MCF 10A (cell line): ENCODE measurements at regions not wholly inside any gene's neighbourhood (a gene's known extent, or its start where the extent isn't known, plus 50 kb on each side); places are given as distances from the start of the nearest gene placed in this dataset.
"Not testable (repeated sequence)": the region's sequence is repeated elsewhere in the genome, so short reads cannot be mapped to it uniquely, and the experiment has no call there.

ENCODE experiments used
- BruUV-seq: library from RNA; stranded (reverse); fragments of 400-500 nt; replicated peaks from 2 replicates; lab custom pipeline; 2021; lab: Mats Ljungman, UMichigan
- CTCF ChIA-PET: fragments of 300-600 bp; sonication (Branson Sonifier 250); formaldehyde crosslinking; extraction: SDS; loops from one replicate; lab custom pipeline; 2021; ENCODE audit warnings: antibody characterized with exemption, inconsistent platforms; lab: Yijun Ruan, JAX
- POLR2A ChIA-PET: fragments of 300-600, 350-650 bp; sonication (Branson Sonifier 250); formaldehyde crosslinking; extraction: SDS; loops from one replicate; lab custom pipeline; 2020; ENCODE audit warnings: antibody characterized with exemption, inconsistent platforms; lab: Yijun Ruan, JAX
- DNase-seq: peaks from one replicate; pipeline ENCODE4 v3.0.0-alpha.2; 2018; ENCODE audit not compliant: unreplicated experiment
- H3K27ac Mint-ChIP-seq: one replicate; pipeline ENCODE4 v1.8.0; 2022; ENCODE audit warnings: mild to moderate bottlenecking, low read depth, mixed read lengths; ENCODE audit not compliant: unreplicated experiment
- H3K27me3 Mint-ChIP-seq: one replicate; pipeline ENCODE4 v1.8.0; 2022; ENCODE audit warnings: mixed read lengths; ENCODE audit not compliant: insufficient read depth, unreplicated experiment
- H3K36me3 Mint-ChIP-seq: one replicate; pipeline ENCODE4 v1.8.0; 2022; ENCODE audit warnings: mild to moderate bottlenecking, moderate library complexity, mixed read lengths; ENCODE audit not compliant: insufficient read depth, unreplicated experiment
- H3K4me1 Mint-ChIP-seq: one replicate; pipeline ENCODE4 v1.8.0; 2022; ENCODE audit warnings: mixed read lengths; ENCODE audit not compliant: insufficient read depth, unreplicated experiment
- H3K4me3 Mint-ChIP-seq: one replicate; pipeline ENCODE4 v1.8.0; 2022; ENCODE audit warnings: mild to moderate bottlenecking, moderate library complexity, mixed read lengths; ENCODE audit not compliant: unreplicated experiment
- H3K9me3 Mint-ChIP-seq: one replicate; pipeline ENCODE4 v1.8.0; 2022; ENCODE audit warnings: mixed read lengths; ENCODE audit not compliant: unreplicated experiment
- CTCF ChIP-seq: fragments of 200-600 bp; IDR thresholded peaks from one replicate; pipeline ENCODE4 v1.8.0; 2022; ENCODE audit warnings: antibody characterized with exemption, mild to moderate bottlenecking; ENCODE audit not compliant: unreplicated experiment
- intact Hi-C: fragments of 100-400 bp; cut with micrococcal nuclease; formaldehyde crosslinking; loops from 2 replicates; pipeline ENCODE4 v1.14.1; 2022

- no peak overlapping the region for H3K4me3 Mint-ChIP-seq
- no peak for DNase-seq
- ChIA-PET POLR2A (no interaction called here), CTCF (interaction anchor here (0.6 kb wide), 2 partner anchors 98 to 736 kb away, joined by 3 read pairs; no protein-coding TSS in a partner anchor)
- no peaks in the 10 kb centered on the region for H3K4me1 Mint-ChIP-seq
- H3K9me3 Mint-ChIP-seq: peaks cover 8% of the 10 kb centered on the region
- no peak overlapping the region for H3K27ac Mint-ChIP-seq
- no peak for TF ChIP-seq CTCF
- H3K27me3 Mint-ChIP-seq: no peaks in the 10 kb centered on the region
- no TSS peak for BruUV-seq
- intact Hi-C loops: no loop called here
- no peaks in the 10 kb centered on the region for H3K36me3 Mint-ChIP-seq
Observed at GRCh38 chr3:75305901-75306300, 358.2 kb upstream of the FRG2C start.

- H3K4me1 Mint-ChIP-seq, DNase-seq, H3K36me3 Mint-ChIP-seq, H3K27me3 Mint-ChIP-seq, intact Hi-C loops, CTCF ChIA-PET, H3K4me3 Mint-ChIP-seq, H3K27ac Mint-ChIP-seq, BruUV-seq, POLR2A ChIA-PET: not testable (repeated sequence)
- peaks cover 28% of the 10 kb centered on the region for H3K9me3 Mint-ChIP-seq
Observed at GRCh38 chr3:75311306-75311705, 352.8 kb upstream of the FRG2C start.

GRCh38 chr3:75312469-75312868 is 351.7 kb upstream of the FRG2C start:
- H3K36me3 Mint-ChIP-seq, CTCF ChIA-PET, BruUV-seq, DNase-seq, H3K4me3 Mint-ChIP-seq, H3K4me1 Mint-ChIP-seq, intact Hi-C loops, H3K27ac Mint-ChIP-seq, H3K27me3 Mint-ChIP-seq, POLR2A ChIA-PET: not testable (repeated sequence)
- peaks cover 36% of the 10 kb centered on the region for H3K9me3 Mint-ChIP-seq

DNA sequence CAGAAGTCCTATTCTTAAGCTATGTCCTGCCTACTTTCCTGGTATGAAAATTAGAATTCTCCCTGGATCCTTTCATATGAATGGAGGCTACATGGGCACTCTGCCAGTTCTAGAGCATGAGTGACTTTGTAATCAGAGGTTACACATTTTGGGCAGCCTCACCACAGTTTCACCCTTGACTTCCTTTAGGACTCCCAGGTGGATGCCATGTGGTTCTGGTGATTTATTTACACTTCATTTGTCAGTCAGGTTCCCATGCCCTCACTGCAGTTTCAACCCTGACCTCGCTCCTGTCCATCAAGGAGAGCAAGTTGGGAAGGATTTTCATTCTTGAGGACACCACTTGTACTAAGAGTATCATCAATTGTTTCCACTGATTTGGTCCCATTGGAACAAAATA is 344.4 kb upstream of the FRG2C start:
- H3K4me3 Mint-ChIP-seq, H3K27me3 Mint-ChIP-seq, intact Hi-C loops, DNase-seq, H3K27ac Mint-ChIP-seq, BruUV-seq, H3K4me1 Mint-ChIP-seq, CTCF ChIA-PET, POLR2A ChIA-PET, H3K36me3 Mint-ChIP-seq: not testable (repeated sequence)
- H3K9me3 Mint-ChIP-seq: peaks cover 40% of the 10 kb centered on the region

DNA sequence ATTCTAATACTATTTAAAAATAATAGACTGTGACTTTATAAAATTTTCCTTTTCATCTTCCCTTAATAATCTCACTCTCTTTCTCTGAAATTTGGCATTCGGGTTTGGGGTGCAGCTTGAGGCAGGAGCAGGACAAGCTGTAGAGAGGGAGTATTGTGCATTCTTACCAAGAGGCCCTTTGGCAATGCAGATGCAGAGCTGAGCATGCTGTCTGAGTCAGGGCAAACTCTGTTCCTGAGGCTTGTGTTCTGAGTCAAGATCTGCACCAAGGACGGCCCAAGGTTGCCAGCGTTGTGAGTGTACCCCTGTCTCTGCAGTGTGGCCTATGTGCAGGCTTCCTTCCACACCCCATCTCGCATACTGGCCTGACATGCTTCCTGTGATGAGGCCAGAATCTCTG is 343.8 kb upstream of the FRG2C start:
- Mint-ChIP-seq H3K27me3 (no peaks in the 10 kb centered on the region), H3K4me1 (no peaks in the 10 kb centered on the region), H3K27ac (no peak overlapping the region), H3K4me3 (no peak overlapping the region), H3K9me3 (peaks cover 35% of the 10 kb centered on the region), H3K36me3 (no peaks in the 10 kb centered on the region)
- intact Hi-C loops: no loop called here
- no peak for DNase-seq
- TF ChIP-seq CTCF: no peak
- CTCF ChIA-PET: no interaction called here
- BruUV-seq: no TSS peak
- POLR2A ChIA-PET: no interaction called here
